Mammary epithelial cell (primary cell): ENCODE measurements at regions not wholly inside any gene's neighbourhood (a gene's known extent, or its start where the extent isn't known, plus 50 kb on each side); places are given as distances from the start of the nearest gene placed in this dataset.

Experiments used
- EZH2 ChIP-seq: IDR thresholded peaks from 2 replicates; pipeline ENCODE4 v1.6.1; 2012; ENCODE audit warnings: low read length, inconsistent platforms, borderline replicate concordance
- TF ChIP-seq, protein P1 (sequence below), 2 donors: IDR thresholded peaks in 1 of 2; conservative IDR thresholded peaks in 1 of 2; 2 replicates each; pipeline ENCODE4 v1.5.1; 2011 to 2012; ENCODE audit warnings: inconsistent platforms in 2 of 2, low read length in 2 of 2, mild to moderate bottlenecking in 2 of 2, control low read depth in 1 of 2, low read depth in 1 of 2; ENCODE audit not compliant: insufficient read depth in 1 of 2; ENCODE audit errors: extremely low read depth in 1 of 2

DNA sequence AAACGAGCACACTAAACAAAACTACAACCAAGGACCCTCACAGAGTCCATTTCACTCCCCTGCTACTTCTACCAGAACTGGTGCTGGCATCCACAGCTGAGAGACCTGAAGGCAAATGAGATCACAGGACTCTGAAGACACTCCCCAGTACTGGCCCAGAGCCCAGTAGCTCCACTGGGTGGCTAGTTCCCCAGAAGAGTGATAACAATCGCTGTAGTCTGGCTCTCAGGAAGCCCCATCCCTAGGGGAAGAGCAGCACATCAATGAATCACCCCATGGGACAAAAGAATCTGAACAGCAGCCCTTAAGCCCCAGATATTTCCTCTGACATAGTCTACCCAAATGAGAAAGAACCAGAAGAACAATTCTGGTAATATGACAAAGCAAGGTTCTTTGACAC, 190.7 kb upstream of the BMP4 start:
- TF ChIP-seq, protein P1, sequence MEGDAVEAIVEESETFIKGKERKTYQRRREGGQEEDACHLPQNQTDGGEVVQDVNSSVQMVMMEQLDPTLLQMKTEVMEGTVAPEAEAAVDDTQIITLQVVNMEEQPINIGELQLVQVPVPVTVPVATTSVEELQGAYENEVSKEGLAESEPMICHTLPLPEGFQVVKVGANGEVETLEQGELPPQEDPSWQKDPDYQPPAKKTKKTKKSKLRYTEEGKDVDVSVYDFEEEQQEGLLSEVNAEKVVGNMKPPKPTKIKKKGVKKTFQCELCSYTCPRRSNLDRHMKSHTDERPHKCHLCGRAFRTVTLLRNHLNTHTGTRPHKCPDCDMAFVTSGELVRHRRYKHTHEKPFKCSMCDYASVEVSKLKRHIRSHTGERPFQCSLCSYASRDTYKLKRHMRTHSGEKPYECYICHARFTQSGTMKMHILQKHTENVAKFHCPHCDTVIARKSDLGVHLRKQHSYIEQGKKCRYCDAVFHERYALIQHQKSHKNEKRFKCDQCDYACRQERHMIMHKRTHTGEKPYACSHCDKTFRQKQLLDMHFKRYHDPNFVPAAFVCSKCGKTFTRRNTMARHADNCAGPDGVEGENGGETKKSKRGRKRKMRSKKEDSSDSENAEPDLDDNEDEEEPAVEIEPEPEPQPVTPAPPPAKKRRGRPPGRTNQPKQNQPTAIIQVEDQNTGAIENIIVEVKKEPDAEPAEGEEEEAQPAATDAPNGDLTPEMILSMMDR (conservative IDR thresholded peaks at IDR 0.05 in 1 of 2, IDR thresholded peaks at IDR 0.05 in 1 of 2; ENCODE audit: extremely low read depth in 1 of 2, insufficient read depth in 1 of 2, low read depth in 1 of 2, low read length in 2 of 2), result no peak
- no peak for TF ChIP-seq EZH2
